ENCODE measurements at regions not wholly inside any gene's neighbourhood (a gene's known extent, or its start where the extent isn't known, plus 50 kb on each side); places are given as distances from the start of the nearest gene placed in this dataset.

- no peak for DNase-seq
These were observed 374.8 kb downstream of the MID1IP1 start for GRCh38 chrX:39176105-39176504.

- DNase-seq: no peak
These were observed 388.2 kb downstream of the MID1IP1 start for GRCh38 chrX:39189431-39189830.

GRCh38 chrX:39194673-39195072 is 393.4 kb downstream of the MID1IP1 start:
- DNase-seq: no peak

GRCh38 chrX:39195156-39195555 is 393.9 kb downstream of the MID1IP1 start:
- DNase-seq: no peak

GRCh38 chrX:39196192-39197102 is 395.2 kb downstream of the MID1IP1 start:
- peak; percentile 80 for DNase-seq

GRCh38 chrX:39199429-39199828 is 398.2 kb downstream of the MID1IP1 start:
- no peak for DNase-seq

- DNase-seq: peak; percentile 49
These were observed 400.2 kb downstream of the MID1IP1 start for GRCh38 chrX:39201305-39201990.

GRCh38 chrX:39202641-39203040 is 401.4 kb downstream of the MID1IP1 start:
- DNase-seq: no peak

- DNase-seq: no peak
These were observed 402.2 kb downstream of the MID1IP1 start for GRCh38 chrX:39203427-39203826.

GRCh38 chrX:39204353-39204752 is 403.1 kb downstream of the MID1IP1 start:
- no peak for DNase-seq

GRCh38 chrX:39204945-39205344 is 403.7 kb downstream of the MID1IP1 start:
- peak; percentile 48 for DNase-seq

GRCh38 chrX:39205467-39205866 is 404.2 kb downstream of the MID1IP1 start:
- no peak for DNase-seq

- DNase-seq: no peak
These were observed 405.3 kb downstream of the MID1IP1 start for GRCh38 chrX:39206399-39207145.

GRCh38 chrX:39211501-39211900 is 410.2 kb downstream of the MID1IP1 start:
- DNase-seq: no peak

GRCh38 chrX:39212456-39212855 is 411.2 kb downstream of the MID1IP1 start:
- peak; percentile 13 for DNase-seq

- DNase-seq: no peak
These were observed 413.3 kb downstream of the MID1IP1 start for GRCh38 chrX:39214387-39215126.

- no peak for DNase-seq
These were observed 419.7 kb downstream of the MID1IP1 start for GRCh38 chrX:39220952-39221351.

GRCh38 chrX:39222346-39223113 is 421.3 kb downstream of the MID1IP1 start:
- no peak for DNase-seq

- DNase-seq: no peak
These were observed 425.0 kb downstream of the MID1IP1 start for GRCh38 chrX:39226251-39226650.

- DNase-seq: no peak
These were observed 426.1 kb downstream of the MID1IP1 start for GRCh38 chrX:39227371-39227770.

- no peak for DNase-seq
These were observed 436.7 kb downstream of the MID1IP1 start for GRCh38 chrX:39238006-39238405.

GRCh38 chrX:39242187-39242586 is 440.9 kb downstream of the MID1IP1 start:
- DNase-seq: peak; percentile 28
